GM12865 (cell line): ENCODE measurements at regions not wholly inside any gene's neighbourhood (a gene's known extent, or its start where the extent isn't known, plus 50 kb on each side); places are given as distances from the start of the nearest gene placed in this dataset.

ENCODE experiments used
- DNase-seq: peaks from one replicate; pipeline ENCODE4 v3.0.0; 2010; ENCODE audit warnings: low read depth
- H3K4me3 ChIP-seq: 2 replicates; pipeline ENCODE4 v1.5.1; 2011; ENCODE audit warnings: mild to moderate bottlenecking, low read depth, low read length, control low read depth
- TF ChIP-seq, protein P1 (sequence below): IDR thresholded peaks from 2 replicates; pipeline ENCODE4 v1.5.1; 2011; ENCODE audit warnings: low read length, control low read depth, low read depth, inconsistent platforms; ENCODE audit not compliant: insufficient read depth; ENCODE audit errors: missing control alignments

DNA sequence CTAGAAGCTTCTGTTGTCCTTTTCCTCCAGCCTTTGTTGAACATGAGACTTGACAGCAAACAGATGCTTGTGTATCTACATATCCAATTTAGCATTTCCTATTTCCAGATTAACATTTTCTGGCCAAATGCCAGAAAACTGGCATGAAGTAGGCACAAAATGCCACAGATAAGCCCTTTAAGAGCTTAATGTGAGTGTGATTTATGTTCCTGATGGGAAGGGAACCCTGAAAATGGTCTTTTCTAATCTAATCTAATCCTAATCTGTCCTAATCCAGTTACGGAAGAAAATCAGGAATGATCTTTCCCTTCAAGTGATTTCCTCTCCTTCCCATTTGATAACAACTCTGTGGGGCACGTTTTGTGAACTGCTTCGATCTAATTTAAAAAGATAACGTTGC is 133.0 kb upstream of the C1QTNF7 start:
- TF ChIP-seq, protein P1, sequence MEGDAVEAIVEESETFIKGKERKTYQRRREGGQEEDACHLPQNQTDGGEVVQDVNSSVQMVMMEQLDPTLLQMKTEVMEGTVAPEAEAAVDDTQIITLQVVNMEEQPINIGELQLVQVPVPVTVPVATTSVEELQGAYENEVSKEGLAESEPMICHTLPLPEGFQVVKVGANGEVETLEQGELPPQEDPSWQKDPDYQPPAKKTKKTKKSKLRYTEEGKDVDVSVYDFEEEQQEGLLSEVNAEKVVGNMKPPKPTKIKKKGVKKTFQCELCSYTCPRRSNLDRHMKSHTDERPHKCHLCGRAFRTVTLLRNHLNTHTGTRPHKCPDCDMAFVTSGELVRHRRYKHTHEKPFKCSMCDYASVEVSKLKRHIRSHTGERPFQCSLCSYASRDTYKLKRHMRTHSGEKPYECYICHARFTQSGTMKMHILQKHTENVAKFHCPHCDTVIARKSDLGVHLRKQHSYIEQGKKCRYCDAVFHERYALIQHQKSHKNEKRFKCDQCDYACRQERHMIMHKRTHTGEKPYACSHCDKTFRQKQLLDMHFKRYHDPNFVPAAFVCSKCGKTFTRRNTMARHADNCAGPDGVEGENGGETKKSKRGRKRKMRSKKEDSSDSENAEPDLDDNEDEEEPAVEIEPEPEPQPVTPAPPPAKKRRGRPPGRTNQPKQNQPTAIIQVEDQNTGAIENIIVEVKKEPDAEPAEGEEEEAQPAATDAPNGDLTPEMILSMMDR: no peak
- H3K4me3 ChIP-seq: no peak overlapping the region
- no peak for DNase-seq

DNA sequence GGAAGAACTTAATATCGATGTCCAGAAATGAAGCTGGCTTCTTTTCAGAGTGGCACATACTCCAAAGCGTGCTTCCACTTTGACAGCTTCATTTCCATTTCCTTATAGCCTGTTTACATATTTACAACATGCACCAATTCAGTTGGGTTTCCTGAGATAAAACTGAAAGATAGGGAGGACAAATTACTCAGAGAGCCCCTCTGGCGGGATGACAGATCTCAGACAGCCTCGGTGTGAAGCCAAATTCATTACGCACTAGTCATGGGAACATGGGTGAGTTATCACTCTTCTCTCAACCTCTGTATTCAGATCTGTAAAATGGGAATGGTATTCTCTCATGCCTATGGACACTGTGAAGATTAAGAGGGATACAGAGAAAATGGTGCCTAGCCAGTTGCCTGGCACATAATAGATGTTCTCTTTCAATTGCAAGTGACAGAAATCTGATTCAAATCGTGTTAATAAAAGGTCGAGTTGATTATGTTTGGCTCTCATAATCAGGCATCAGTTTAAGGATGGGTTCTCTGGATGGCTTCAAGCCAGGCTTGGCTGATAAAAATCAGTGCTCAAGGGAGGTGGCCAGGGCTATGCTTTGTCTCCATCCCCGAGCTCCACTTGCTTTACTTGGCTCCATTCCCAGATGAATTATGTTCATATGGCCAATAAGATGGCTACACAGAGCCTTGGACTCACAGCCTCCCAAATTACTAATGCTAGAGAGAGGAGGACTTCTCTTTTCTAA is 132.2 kb upstream of the C1QTNF7 start:
- TF ChIP-seq, protein P1: no peak
- DNase-seq: no peak

DNA sequence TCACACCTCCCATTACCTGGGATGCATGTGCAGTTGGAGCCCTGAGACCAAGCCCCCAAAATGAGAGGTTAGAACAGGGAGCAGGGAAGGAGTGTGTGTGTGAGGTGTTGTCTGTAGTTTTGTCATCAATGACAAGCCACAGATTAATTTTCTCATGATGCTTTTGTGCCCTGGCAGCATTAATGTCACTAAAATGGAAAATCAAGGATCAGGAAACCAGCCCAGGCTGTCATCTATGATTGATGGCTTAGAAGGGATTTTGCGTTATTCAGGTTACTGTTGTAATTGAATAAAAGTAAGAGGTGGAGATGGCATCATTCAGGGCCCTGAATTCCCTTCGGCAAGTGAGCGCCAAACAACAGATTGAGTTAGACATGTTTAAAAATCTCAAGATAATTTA is 130.5 kb upstream of the C1QTNF7 start:
- no peak overlapping the region for H3K4me3 ChIP-seq
- DNase-seq: no peak
- TF ChIP-seq, protein P1: no peak

More for the DNA sequence above, 132.2 kb upstream of the C1QTNF7 start:
- H3K4me3 ChIP-seq: no peak overlapping the region

DNA sequence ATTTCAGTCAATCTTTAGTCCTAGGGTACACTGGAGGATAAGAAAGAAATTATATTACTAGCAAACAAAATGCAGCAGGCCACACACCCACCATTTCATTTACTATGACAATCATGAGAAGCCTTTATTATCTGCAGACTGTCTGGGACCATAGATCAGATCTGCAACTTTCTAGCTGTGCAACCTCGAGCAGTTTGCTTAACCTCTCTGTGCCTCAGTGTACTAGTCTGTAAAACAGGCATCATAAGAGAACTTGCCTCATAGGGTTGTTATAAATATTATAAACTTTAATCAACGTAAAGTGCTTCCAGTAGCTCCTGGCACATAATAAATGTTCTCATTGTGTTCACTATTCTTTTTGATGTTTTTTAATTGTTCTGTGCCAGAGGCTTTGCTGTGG is 128.2 kb upstream of the C1QTNF7 start:
- no peak for DNase-seq
- TF ChIP-seq, protein P1: no peak
- no peak overlapping the region for H3K4me3 ChIP-seq

DNA sequence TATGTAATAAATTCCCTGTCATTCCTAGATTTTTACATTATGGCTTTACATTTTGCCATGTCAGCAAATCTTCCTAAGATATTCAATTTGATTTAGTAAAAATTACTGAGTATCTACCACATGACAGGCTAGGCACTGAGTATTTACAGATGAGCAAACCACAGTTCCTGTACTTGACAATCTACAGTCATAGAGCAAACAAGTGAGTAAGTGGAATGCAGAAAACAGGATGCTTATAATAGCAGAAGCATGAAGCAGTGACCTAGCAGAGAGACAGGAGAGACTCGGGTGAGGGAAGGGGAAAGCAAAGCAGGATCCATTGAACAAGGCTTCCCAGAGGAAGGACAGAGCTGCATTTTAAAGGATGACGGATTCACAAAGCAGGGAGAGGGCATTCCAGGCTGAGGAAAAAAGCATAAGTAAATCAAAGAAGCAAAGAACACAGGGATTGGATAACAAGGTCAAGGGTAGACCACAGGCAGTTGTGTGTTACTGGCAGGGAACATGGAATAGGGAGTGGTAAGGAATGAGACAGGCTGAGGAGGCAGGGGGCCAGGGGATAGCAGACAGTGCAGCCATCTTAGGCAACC is 124.7 kb upstream of the C1QTNF7 start:
- H3K4me3 ChIP-seq: no peak overlapping the region
- TF ChIP-seq, protein P1: no peak
- no peak for DNase-seq

DNA sequence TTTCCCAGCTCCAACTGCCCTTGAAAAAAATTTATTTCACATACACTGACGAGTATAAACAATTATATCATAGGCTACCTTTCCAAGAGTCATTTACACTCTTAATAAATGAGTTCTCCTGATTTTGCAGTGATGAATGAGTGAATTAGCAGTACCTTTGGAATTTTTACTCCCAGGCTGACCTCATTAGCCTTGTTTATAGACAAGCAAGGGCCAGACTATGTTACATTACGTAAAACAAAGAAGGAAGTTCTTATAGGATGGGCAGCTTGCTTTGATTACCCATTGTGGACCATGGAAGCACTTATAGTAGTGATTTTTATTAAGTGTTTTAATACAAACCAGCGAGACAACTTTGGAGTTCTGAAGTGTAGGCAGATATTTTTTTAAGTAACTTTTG is 112.9 kb upstream of the C1QTNF7 start:
- no peak for DNase-seq
- TF ChIP-seq, protein P1: no peak
- no peak overlapping the region for H3K4me3 ChIP-seq

DNA sequence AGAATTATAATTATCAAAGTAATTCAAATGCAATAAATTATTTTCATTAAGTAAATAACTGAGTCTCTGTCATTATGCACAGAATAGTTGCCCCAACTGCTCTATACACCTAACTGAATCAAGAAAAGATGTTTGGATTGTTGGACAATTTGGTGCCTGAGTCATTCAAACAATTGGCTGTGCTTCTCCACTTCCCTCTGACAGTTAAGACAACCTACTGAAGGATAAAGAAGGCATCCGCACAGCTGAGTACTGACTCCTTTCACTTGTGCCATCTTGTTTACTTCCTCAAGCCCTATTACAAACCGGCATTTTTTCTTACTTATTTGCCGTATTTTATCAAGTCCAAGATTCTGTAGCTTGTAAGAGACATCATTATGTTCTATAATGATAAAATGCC is 110.6 kb upstream of the C1QTNF7 start:
- no peak for DNase-seq
- TF ChIP-seq, protein P1: no peak
- H3K4me3 ChIP-seq: no peak overlapping the region
